GM23248 (cell line): ENCODE measurements at regions not wholly inside any gene's neighbourhood (a gene's known extent, or its start where the extent isn't known, plus 50 kb on each side); places are given as distances from the start of the nearest gene placed in this dataset.

ENCODE experiments used
- EZH2 ChIP-seq: fragments of 200-600 bp; sonication (generic); IDR thresholded peaks from 2 replicates; pipeline ENCODE4 v1.6.1; 2018; ENCODE audit warnings: antibody characterized with exemption, mild to moderate bottlenecking; ENCODE audit not compliant: insufficient read depth, poor library complexity, severe bottlenecking
- EZH2phosphoT487 ChIP-seq: fragments of 200-600 bp; sonication (generic); IDR thresholded peaks from 2 replicates; pipeline ENCODE4 v1.6.1; 2018; ENCODE audit warnings: antibody characterized with exemption, moderate library complexity, mild to moderate bottlenecking, low read depth; ENCODE audit not compliant: insufficient read depth

GRCh38 chr13:100755891-100756290 lies 81.3 kb upstream of the TMTC4 start:
- no peak for TF ChIP-seq EZH2
- no peak for TF ChIP-seq EZH2phosphoT487
